T47D (cell line): ENCODE measurements at regions not wholly inside any gene's neighbourhood (a gene's known extent, or its start where the extent isn't known, plus 50 kb on each side); places are given as distances from the start of the nearest gene placed in this dataset.
"Not testable (repeated sequence)": the region's sequence is repeated elsewhere in the genome, so short reads cannot be mapped to it uniquely, and the experiment has no call there.

Experiments used
- DNase-seq, 2 experiments: peaks; one replicate each; pipeline versions ENCODE4 v3.0.0 to v3.0.0-alpha.2; 2011 to 2012; ENCODE audit warnings: low read depth in 1 of 2, low spot score in 1 of 2
- JUND ChIP-seq: IDR thresholded peaks from 2 replicates; pipeline ENCODE4 v1.6.1; 2012; ENCODE audit warnings: low read depth
- in situ Hi-C: cut with HindIII; loops from 2 replicates; pipeline ENCODE4 v1.10.0; 2016; ENCODE audit warnings: low sequenced_read_pairs, low pct_unique_long_range_greater_than_20kb

GRCh38 chrX:23061116-23061515, 61.4 kb downstream of the DDX53 start:
- TF ChIP-seq JUND: no peak
- in situ Hi-C loops: no loop called here
- no peak for DNase-seq

- in situ Hi-C loops: no loop called here
- no peak for DNase-seq
- no peak for TF ChIP-seq JUND
Observed at GRCh38 chrX:23062359-23062758, 62.6 kb downstream of the DDX53 start.

- no peak for TF ChIP-seq JUND
- in situ Hi-C loops: no loop called here
- no peak for DNase-seq
Observed at GRCh38 chrX:23066588-23067281, 67.0 kb downstream of the DDX53 start.

DNA sequence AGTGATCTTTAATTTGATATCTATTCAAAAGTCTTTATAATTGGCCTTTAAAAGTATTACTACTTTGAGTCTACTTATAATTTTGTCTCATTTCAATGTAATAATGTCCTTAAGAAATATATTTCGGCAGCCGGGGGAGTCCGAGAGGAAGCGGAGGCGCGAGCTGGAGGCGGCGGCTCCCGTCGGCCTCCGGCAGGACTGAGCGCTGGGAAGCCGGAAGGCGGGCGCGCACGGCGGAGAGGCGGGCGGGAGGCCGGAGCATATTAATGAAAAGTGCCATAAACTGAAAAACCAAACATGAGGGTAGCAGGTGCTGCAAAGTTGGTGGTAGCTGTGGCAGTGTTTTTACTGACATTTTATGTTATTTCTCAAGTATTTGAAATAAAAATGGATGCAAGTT, 75.7 kb downstream of the DDX53 start:
- in situ Hi-C loops, DNase-seq: not testable (repeated sequence)

DNA sequence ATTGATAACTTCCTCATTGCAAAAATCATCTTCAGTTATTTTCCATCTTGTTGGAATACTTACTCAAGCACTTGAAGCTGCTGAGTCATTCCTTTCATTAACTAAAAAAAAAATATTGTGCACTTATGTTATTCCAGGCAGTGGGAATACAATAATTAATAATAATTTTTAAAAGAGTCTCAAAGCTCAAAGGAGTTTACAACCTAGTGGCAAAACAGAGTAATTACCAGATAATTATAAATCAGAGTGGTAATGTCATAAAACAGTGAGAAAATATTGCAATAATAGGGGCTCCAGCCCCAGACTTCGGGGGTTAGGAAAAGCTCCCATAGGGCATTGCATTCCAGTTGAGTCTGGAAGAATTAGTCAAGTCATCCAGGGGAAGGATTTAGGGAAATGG, 79.6 kb downstream of the DDX53 start:
- no peak for TF ChIP-seq JUND
- no peak for DNase-seq
- in situ Hi-C loops: no loop called here

DNA sequence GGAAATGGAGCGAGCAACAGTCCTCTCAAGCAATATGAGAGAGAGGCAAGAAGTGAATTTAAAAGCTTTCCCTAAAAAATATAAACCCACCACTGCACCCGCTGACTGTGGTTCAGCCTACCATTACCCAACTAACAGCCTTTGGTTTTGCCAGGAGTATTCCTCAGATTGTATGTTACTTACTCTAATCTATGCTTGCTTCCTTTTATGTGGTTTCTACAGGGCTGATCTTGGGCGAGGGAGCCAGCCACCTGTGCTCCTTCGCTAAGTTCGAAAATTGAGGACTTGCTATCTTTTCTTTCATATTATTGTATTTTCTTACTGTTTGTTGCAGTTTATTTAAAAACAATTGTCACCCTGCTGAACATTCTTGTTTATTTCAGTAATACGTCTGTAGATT, 101.1 kb downstream of the DDX53 start:
- no peak for DNase-seq
- no peak for TF ChIP-seq JUND
- in situ Hi-C loops: no loop called here

- no peak for TF ChIP-seq JUND
- in situ Hi-C loops: no loop called here
- no peak for DNase-seq
Observed at GRCh38 chrX:23103546-23103945, 103.8 kb downstream of the DDX53 start.

- in situ Hi-C loops: no loop called here
- DNase-seq: peak; percentile 14 to 45
- no peak for TF ChIP-seq JUND
Observed at GRCh38 chrX:23114241-23114640, 114.5 kb downstream of the DDX53 start.

DNA sequence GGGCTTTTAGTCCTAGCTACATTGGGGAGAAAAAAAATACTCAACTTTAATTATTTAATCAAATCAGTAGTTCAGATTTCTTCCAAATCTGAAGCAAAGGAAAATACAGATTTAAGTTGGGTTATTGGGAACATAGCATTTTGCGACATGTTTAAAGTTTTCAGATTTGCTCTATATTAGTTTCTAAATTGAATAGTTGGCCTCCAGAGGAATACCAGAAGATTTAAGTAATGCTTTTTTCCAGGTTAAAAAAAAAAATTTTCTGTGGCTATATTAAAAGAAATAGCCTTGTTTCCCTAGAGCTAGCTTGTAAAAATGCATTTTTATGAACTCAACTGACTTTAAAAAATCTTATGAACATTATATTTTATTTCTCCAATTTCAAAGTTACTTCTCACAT, 115.9 kb downstream of the DDX53 start:
- TF ChIP-seq JUND: no peak
- in situ Hi-C loops: no loop called here

DNA sequence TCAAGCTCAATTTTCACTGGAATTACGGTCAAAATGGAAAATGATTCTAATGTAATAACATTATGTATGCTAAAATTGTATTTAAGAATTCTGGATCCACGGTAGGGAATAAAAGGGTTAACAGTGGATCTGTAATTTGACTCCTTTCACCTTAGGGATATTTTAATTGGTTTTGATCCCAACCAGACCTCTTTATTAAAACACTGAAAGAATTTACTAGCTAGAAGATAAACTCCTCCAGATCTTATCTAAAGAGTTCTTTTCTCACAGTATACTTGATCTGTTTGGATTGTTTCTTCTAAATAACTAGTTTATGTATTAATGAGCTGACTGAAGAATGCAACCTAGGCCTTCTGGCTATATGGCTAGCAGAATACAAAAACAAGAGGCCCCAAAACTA, 118.4 kb downstream of the DDX53 start:
- peak in 1 of 2 experiments; percentile 33 for DNase-seq
- in situ Hi-C loops: no loop called here
- no peak; the same call in 1 of the 2 replicates for TF ChIP-seq JUND

More for the DNA sequence above, 115.9 kb downstream of the DDX53 start:
- DNase-seq: no peak

DNA sequence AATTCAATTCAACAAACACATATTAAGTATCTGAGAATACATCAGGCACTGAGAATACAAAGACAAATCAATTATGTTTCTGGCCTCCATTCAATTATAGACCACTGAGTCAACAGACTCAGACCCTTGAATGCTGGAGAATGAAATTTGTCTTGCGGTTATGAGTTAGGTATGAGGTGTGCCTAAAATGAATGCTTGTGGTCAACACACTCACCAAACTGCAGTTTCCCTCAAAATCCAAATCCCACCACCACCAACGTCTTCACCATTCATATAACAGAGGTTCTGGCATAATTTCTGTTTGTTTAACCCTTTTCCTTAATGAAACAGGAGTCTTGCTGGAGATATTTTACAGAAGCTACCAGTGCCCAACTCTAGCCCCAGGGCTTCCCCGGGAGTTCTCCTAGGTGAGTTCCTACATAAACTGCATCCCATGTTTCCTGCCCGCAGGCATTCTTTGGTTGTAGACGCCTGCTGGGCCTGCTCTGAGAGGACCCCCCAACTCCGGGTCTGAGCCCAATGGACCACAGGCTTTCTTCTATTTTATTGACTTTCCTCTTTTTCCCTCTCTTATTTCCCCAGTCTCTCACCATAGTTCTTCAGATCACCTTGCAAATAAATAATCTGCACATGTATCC, 119.2 kb downstream of the DDX53 start:
- TF ChIP-seq JUND: no peak
- no peak for DNase-seq
- in situ Hi-C loops: no loop called here

DNA sequence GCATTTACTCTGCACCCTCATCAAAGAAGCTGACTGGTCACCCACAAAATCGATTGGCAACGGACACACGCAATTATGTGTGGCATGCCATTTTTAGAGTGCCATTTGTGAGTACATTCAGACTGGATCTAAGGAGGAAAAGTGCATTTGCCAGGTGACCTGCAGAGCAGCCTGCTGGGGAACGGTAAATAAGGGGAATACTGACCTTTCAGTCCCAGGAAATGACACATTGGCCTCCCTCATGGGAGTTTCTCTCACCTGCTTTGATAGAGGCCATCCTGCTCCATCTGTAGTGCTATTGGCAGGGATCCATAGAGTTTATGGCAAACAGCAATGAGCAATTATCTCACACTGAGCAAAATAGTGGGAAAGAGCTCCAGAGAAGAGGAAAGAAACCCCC, 127.8 kb downstream of the DDX53 start:
- TF ChIP-seq JUND: no peak
- DNase-seq: no peak
- in situ Hi-C loops: no loop called here

- no peak for TF ChIP-seq JUND
- in situ Hi-C loops: no loop called here
- DNase-seq: no peak
Observed at GRCh38 chrX:23133551-23133950, 133.8 kb downstream of the DDX53 start.

- no peak for DNase-seq
- in situ Hi-C loops: no loop called here
- no peak for TF ChIP-seq JUND
Observed at GRCh38 chrX:23134136-23134535, 134.4 kb downstream of the DDX53 start.
